ENCODE measurements at regions not wholly inside any gene's neighbourhood (a gene's known extent, or its start where the extent isn't known, plus 50 kb on each side); places are given as distances from the start of the nearest gene placed in this dataset.

GRCh38 chr1:30637183-30637980 lies 86.0 kb downstream of the MATN1 start:
- DNase-seq, result no peak

- no peak for DNase-seq
Measured at GRCh38 chr1:30636621-30637020, 86.8 kb downstream of the MATN1 start.

- DNase-seq, result no peak
Measured at GRCh38 chr1:30635391-30635975, 87.9 kb downstream of the MATN1 start.

GRCh38 chr1:30634507-30634906 lies 88.9 kb downstream of the MATN1 start:
- no peak for DNase-seq

GRCh38 chr1:30633294-30633693 lies 90.1 kb downstream of the MATN1 start:
- DNase-seq, result no peak

GRCh38 chr1:30632481-30632880 lies 90.9 kb downstream of the MATN1 start:
- DNase-seq, result no peak

- DNase-seq, result no peak
Measured at GRCh38 chr1:30631700-30632099, 91.7 kb downstream of the MATN1 start.

GRCh38 chr1:30629501-30629900 lies 93.9 kb downstream of the MATN1 start:
- no peak for DNase-seq

- no peak for DNase-seq
Measured at GRCh38 chr1:30627994-30628393, 95.4 kb downstream of the MATN1 start.

GRCh38 chr1:30627206-30627605 lies 96.2 kb downstream of the MATN1 start:
- no peak for DNase-seq

GRCh38 chr1:30623431-30623830 lies 100.0 kb downstream of the MATN1 start:
- no peak for DNase-seq

- no peak for DNase-seq
Measured at GRCh38 chr1:30619619-30620018, 103.8 kb downstream of the MATN1 start.

- DNase-seq, result no peak
Measured at GRCh38 chr1:30618335-30618747, 105.0 kb downstream of the MATN1 start.

- no peak for DNase-seq
Measured at GRCh38 chr1:30616759-30617158, 106.6 kb downstream of the MATN1 start.

- no peak for DNase-seq
Measured at GRCh38 chr1:30615816-30616590, 107.4 kb downstream of the MATN1 start.

- no peak for DNase-seq
Measured at GRCh38 chr1:30615076-30615795, 108.1 kb downstream of the MATN1 start.

GRCh38 chr1:30613188-30613587 lies 110.2 kb downstream of the MATN1 start:
- DNase-seq, result no peak

GRCh38 chr1:30612536-30613065 lies 110.8 kb downstream of the MATN1 start:
- no peak for DNase-seq

- no peak for DNase-seq
Measured at GRCh38 chr1:30611741-30612309, 111.6 kb downstream of the MATN1 start.

- DNase-seq, result no peak
Measured at GRCh38 chr1:30610917-30611316, 112.5 kb downstream of the MATN1 start.

GRCh38 chr1:30609999-30610345 lies 113.4 kb downstream of the MATN1 start:
- no peak for DNase-seq

GRCh38 chr1:30609336-30609998 lies 113.9 kb downstream of the MATN1 start:
- DNase-seq, result no peak
